Liver (tissue), 8 donors: ENCODE measurements at regions not wholly inside any gene's neighbourhood (a gene's known extent, or its start where the extent isn't known, plus 50 kb on each side); places are given as distances from the start of the nearest gene placed in this dataset.

ENCODE experiments used
- DNase-seq: peaks from one replicate; pipeline ENCODE4 v3.0.0-alpha.2; 2017; ENCODE audit warnings: low spot score
- H3K27ac ChIP-seq, 2 donors: one replicate each; pipeline ENCODE4 v1.7.0; 2013; ENCODE audit warnings: inconsistent platforms in 2 of 2, low read length in 2 of 2, control low read depth in 1 of 2, low read depth in 1 of 2, mild to moderate bottlenecking in 1 of 2
- H3K27me3 ChIP-seq, 4 donors: one replicate each; pipeline versions ENCODE4 v1.6.1 to v1.7.0; 2013; ENCODE audit warnings: low read length in 3 of 4, inconsistent platforms in 1 of 4, mild to moderate bottlenecking in 1 of 4, moderate library complexity in 1 of 4; ENCODE audit not compliant: control insufficient read depth in 4 of 4, insufficient read depth in 4 of 4
- H3K36me3 ChIP-seq, 4 donors: one replicate each; pipeline versions ENCODE4 v1.6.1 to v1.7.0; 2013; ENCODE audit warnings: low read length in 3 of 4, mild to moderate bottlenecking in 3 of 4, low read depth in 1 of 4, moderate library complexity in 1 of 4; ENCODE audit not compliant: control insufficient read depth in 4 of 4, insufficient read depth in 3 of 4
- H3K4me1 ChIP-seq, 4 donors: one replicate each; pipeline versions ENCODE4 v1.6.1 to v1.7.0; 2013; ENCODE audit warnings: low read length in 3 of 4, mild to moderate bottlenecking in 3 of 4, moderate library complexity in 1 of 4; ENCODE audit not compliant: control insufficient read depth in 4 of 4, insufficient read depth in 4 of 4
- H3K4me3 ChIP-seq, 3 donors: one replicate each; pipeline versions ENCODE4 v1.6.1 to v1.7.0; 2013; ENCODE audit warnings: low read length in 3 of 3, control low read depth in 1 of 3, low read depth in 1 of 3, mild to moderate bottlenecking in 1 of 3
- H3K9ac ChIP-seq, 2 donors: one replicate each; pipeline ENCODE4 v1.7.0; 2013; ENCODE audit warnings: low read length in 2 of 2, mild to moderate bottlenecking in 2 of 2, moderate library complexity in 2 of 2, control low read depth in 1 of 2, low read depth in 1 of 2
- H3K9me3 ChIP-seq, 4 donors: one replicate each; pipeline versions ENCODE4 v1.6.1 to v1.7.0; 2013; ENCODE audit warnings: low read length in 3 of 4; ENCODE audit not compliant: control insufficient read depth in 4 of 4
- ATF3 ChIP-seq: IDR thresholded peaks from 2 replicates; pipeline ENCODE4 v1.6.1; 2016; ENCODE audit warnings: antibody characterized with exemption
- CTCF ChIP-seq: fragments of 150-350 bp; IDR thresholded peaks from 2 replicates; pipeline ENCODE4 v1.5.1; 2017; ENCODE audit warnings: improper control_type of control experiment, low read depth, low read length; ENCODE audit not compliant: missing input control
- EGR1 ChIP-seq, 2 donors: IDR thresholded peaks; 2 replicates each; pipeline ENCODE4 v1.6.1; 2016 to 2018; ENCODE audit warnings: antibody characterized with exemption in 2 of 2, low read depth in 2 of 2
- FOXA1 ChIP-seq: IDR thresholded peaks from 2 replicates; pipeline ENCODE4 v1.6.1; 2016; ENCODE audit warnings: antibody characterized with exemption
- FOXA2 ChIP-seq: IDR thresholded peaks from 2 replicates; pipeline ENCODE4 v1.6.1; 2016; ENCODE audit warnings: antibody characterized with exemption
- HNF4A ChIP-seq, 2 donors: conservative IDR thresholded peaks; 2 replicates each; pipeline ENCODE4 v1.6.1; 2016; ENCODE audit warnings: antibody characterized with exemption in 2 of 2, mild to moderate bottlenecking in 2 of 2
- HNF4G ChIP-seq: IDR thresholded peaks from 2 replicates; pipeline ENCODE4 v1.6.1; 2016; ENCODE audit warnings: antibody characterized with exemption
- JUND ChIP-seq, 2 donors: IDR thresholded peaks; 2 replicates each; pipeline ENCODE4 v1.6.1; 2016; ENCODE audit warnings: antibody characterized with exemption in 2 of 2
- MAX ChIP-seq: IDR thresholded peaks from 2 replicates; pipeline ENCODE4 v1.6.1; 2016; ENCODE audit warnings: antibody characterized with exemption
- NR2F2 ChIP-seq: IDR thresholded peaks from 2 replicates; pipeline ENCODE4 v1.6.1; 2016; ENCODE audit warnings: antibody characterized with exemption
- RAD21 ChIP-seq, 2 donors: IDR thresholded peaks; 2 replicates each; pipeline ENCODE4 v1.6.1; 2016; ENCODE audit warnings: antibody characterized with exemption in 2 of 2, mild to moderate bottlenecking in 2 of 2
- REST ChIP-seq: IDR thresholded peaks from 2 replicates; pipeline ENCODE4 v1.6.1; 2016; ENCODE audit warnings: antibody characterized with exemption, mild to moderate bottlenecking
- RXRA ChIP-seq, 2 donors: IDR thresholded peaks; 2 replicates each; pipeline ENCODE4 v1.6.1; 2017 to 2018; ENCODE audit warnings: antibody characterized with exemption in 2 of 2, mild to moderate bottlenecking in 1 of 2
- SP1 ChIP-seq: IDR thresholded peaks from 2 replicates; pipeline ENCODE4 v1.6.1; 2018; ENCODE audit warnings: antibody characterized with exemption, mild to moderate bottlenecking
- TAF1 ChIP-seq: conservative IDR thresholded peaks from 2 replicates; pipeline ENCODE4 v1.6.1; 2016; ENCODE audit warnings: antibody characterized with exemption, mild to moderate bottlenecking
- YY1 ChIP-seq: IDR thresholded peaks from 2 replicates; pipeline ENCODE4 v1.6.1; 2016; ENCODE audit warnings: antibody characterized with exemption, mild to moderate bottlenecking
- WGBS: extraction: QIAGEN DNeasy Blood & Tissue Kit; methylation state at CpG from one replicate; pipeline ENCODE4 v1.1.7; 2013; 5-methylcytosine and 5-hydroxymethylcytosine counted together
- donor health status: healthy.
- donor health status: healthy.
- donor health status: healthy.
- donor health status: healthy.
- donor health status: healthy.

- H3K9ac ChIP-seq = no peak overlapping the region
- H3K27me3 ChIP-seq = no peaks in the 10 kb centered on the region
- 73% methylated on average over 1 of the region's 1 CpG for WGBS
- no peaks in the 10 kb centered on the region for H3K36me3 ChIP-seq
- DNase-seq = no peak
- no peak overlapping the region for H3K4me3 ChIP-seq
- H3K4me1 ChIP-seq = no peaks in the 10 kb centered on the region
- H3K9me3 ChIP-seq = no peaks in the 10 kb centered on the region
- no peak overlapping the region for H3K27ac ChIP-seq
- TF ChIP-seq ATF3 (no peak), CTCF (no peak), HNF4G (no peak), FOXA2 (no peak), NR2F2 (no peak)
Observed at GRCh38 chr5:121313886-121314285, 537.8 kb upstream of the FTMT start.

- Histone ChIP-seq H3K27ac (no peak overlapping the region), H3K4me3 (no peak overlapping the region), H3K4me1 (no peaks in the 10 kb centered on the region), H3K9ac (no peak overlapping the region), H3K9me3 (no peaks in the 10 kb centered on the region), H3K27me3 (no peaks in the 10 kb centered on the region), H3K36me3 (no peaks in the 10 kb centered on the region)
- WGBS = 44% methylated on average over 1 of the region's 1 CpG
- TF ChIP-seq REST (no peak), RAD21 (IDR thresholded peaks at IDR 0.05) (no peak), FOXA1 (no peak), SP1 (no peak), TAF1 (no peak), FOXA2 (no peak)
- DNase-seq = no peak
Observed at GRCh38 chr5:121315786-121316185, 535.9 kb upstream of the FTMT start.

GRCh38 chr5:121319292-121319691 is 532.4 kb upstream of the FTMT start:
- H3K4me3 ChIP-seq = no peak overlapping the region
- H3K27ac ChIP-seq = no peak overlapping the region
- 93% methylated on average over 1 of the region's 1 CpG for WGBS
- H3K9ac ChIP-seq = no peak overlapping the region
- no peaks in the 10 kb centered on the region for H3K9me3 ChIP-seq
- no peak for DNase-seq
- TF ChIP-seq NR2F2 = no peak
- TF ChIP-seq EGR1 (IDR thresholded peaks at IDR 0.05; ENCODE audit: low read depth in 2 of 2) = no peak
- TF ChIP-seq RXRA (IDR thresholded peaks at IDR 0.05) = no peak
- no peak for TF ChIP-seq SP1
- no peak for TF ChIP-seq JUND (IDR thresholded peaks at IDR 0.05)
- no peak for TF ChIP-seq YY1
- no peak for TF ChIP-seq CTCF
- no peak for TF ChIP-seq HNF4A (conservative IDR thresholded peaks at IDR 0.05)
- TF ChIP-seq ATF3 = no peak
- TF ChIP-seq TAF1 = no peak
- TF ChIP-seq MAX = no peak
- no peak for TF ChIP-seq REST
- H3K36me3 ChIP-seq = no peaks in the 10 kb centered on the region
- H3K4me1 ChIP-seq = no peaks in the 10 kb centered on the region
- H3K27me3 ChIP-seq = no peaks in the 10 kb centered on the region
